ENCODE measurements at regions not wholly inside any gene's neighbourhood (a gene's known extent, or its start where the extent isn't known, plus 50 kb on each side); places are given as distances from the start of the nearest gene placed in this dataset.

DNA sequence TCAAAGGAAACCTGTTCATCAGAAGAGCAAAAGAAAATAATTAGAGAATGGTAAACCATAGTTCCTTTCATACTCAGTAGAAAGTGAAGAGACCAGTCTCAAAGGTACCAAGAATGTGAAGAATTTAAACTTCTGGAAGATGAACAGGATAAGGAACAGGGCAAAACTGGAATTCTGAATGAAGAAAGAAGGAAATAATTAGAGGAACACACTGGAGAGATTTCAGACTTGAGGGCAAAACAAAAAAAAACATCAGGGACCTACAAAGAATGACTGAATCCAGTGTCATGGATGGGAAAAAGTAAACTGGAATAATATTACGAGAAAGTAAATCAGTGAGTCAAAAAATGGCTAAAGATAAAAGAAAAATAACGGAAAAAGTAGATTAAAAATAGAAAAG is 245.6 kb upstream of the NEIL3 start:
- no peak overlapping the region for H3K27ac ChIP-seq (ENCODE audit: low read depth in 1 of 2, low read length in 2 of 2)
- DNase-seq = no peak
- H3K27me3 ChIP-seq (ENCODE audit: control insufficient read depth in 2 of 2, insufficient read depth in 2 of 2, low read length in 2 of 2) = no peaks in the 10 kb centered on the region
- no CpG with 5 or more reads among the region's 2 CpGs for WGBS (ENCODE audit: insufficient coverage)
- H4K20me1 ChIP-seq (ENCODE audit: insufficient read depth, low read length) = no peaks in the 10 kb centered on the region
- H2AFZ ChIP-seq (ENCODE audit: insufficient read depth, low read depth, low read length, poor library complexity, severe bottlenecking) = no peak overlapping the region
- no peak overlapping the region for H3K9ac ChIP-seq (ENCODE audit: insufficient read depth, low read length, poor library complexity, severe bottlenecking)
- Mint-ChIP-seq H3K27ac (no peak overlapping the region), H3K36me3 (no peaks in the 10 kb centered on the region), H3K4me3 (no peak overlapping the region), H3K4me1 (no peaks in the 10 kb centered on the region), H3K9me3 (peaks cover 0 to 5% (median 0%) of the 10 kb centered on the region in 7 donors), H3K27me3 (ENCODE audit: low read depth in 3 of 3) (peaks cover 0 to 2% (median 0%) of the 10 kb centered on the region in 3 donors)
- no peak overlapping the region for H3K4me2 ChIP-seq (replicated peaks; ENCODE audit: extremely low read depth, low read length, poor library complexity, severe bottlenecking)
- no peaks in the 10 kb centered on the region for H3K79me2 ChIP-seq (ENCODE audit: insufficient read depth, low read length)
- TF ChIP-seq, protein P1, sequence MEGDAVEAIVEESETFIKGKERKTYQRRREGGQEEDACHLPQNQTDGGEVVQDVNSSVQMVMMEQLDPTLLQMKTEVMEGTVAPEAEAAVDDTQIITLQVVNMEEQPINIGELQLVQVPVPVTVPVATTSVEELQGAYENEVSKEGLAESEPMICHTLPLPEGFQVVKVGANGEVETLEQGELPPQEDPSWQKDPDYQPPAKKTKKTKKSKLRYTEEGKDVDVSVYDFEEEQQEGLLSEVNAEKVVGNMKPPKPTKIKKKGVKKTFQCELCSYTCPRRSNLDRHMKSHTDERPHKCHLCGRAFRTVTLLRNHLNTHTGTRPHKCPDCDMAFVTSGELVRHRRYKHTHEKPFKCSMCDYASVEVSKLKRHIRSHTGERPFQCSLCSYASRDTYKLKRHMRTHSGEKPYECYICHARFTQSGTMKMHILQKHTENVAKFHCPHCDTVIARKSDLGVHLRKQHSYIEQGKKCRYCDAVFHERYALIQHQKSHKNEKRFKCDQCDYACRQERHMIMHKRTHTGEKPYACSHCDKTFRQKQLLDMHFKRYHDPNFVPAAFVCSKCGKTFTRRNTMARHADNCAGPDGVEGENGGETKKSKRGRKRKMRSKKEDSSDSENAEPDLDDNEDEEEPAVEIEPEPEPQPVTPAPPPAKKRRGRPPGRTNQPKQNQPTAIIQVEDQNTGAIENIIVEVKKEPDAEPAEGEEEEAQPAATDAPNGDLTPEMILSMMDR (IDR thresholded peaks at IDR 0.05) = no peak
- no peaks in the 10 kb centered on the region for H3K36me3 ChIP-seq (replicated peaks in 1 of 2; ENCODE audit: control insufficient read depth in 1 of 2, insufficient read depth in 2 of 2, low read length in 2 of 2)
- intact Hi-C loops (cut with micrococcal nuclease) = no loop called here
- H3K9me3 ChIP-seq (replicated peaks in 1 of 2; ENCODE audit: control insufficient read depth in 1 of 2, insufficient read depth in 1 of 2, low read length in 2 of 2) = no peaks in the 10 kb centered on the region
- no peaks in the 10 kb centered on the region for H3K4me1 ChIP-seq (ENCODE audit: control insufficient read depth in 1 of 2, insufficient read depth in 2 of 2, low read length in 2 of 2)
- no peak overlapping the region for H3K4me3 ChIP-seq (replicated peaks in 1 of 3; ENCODE audit: low read depth in 2 of 3, low read length in 3 of 3)

GRCh38 chr4:177064729-177065394 is 244.8 kb upstream of the NEIL3 start:
- Histone ChIP-seq H3K27me3 (ENCODE audit: control insufficient read depth in 2 of 2, insufficient read depth in 2 of 2, low read length in 2 of 2) (no peaks in the 10 kb centered on the region), H4K20me1 (ENCODE audit: insufficient read depth, low read length) (no peaks in the 10 kb centered on the region), H3K36me3 (replicated peaks in 1 of 2; ENCODE audit: control insufficient read depth in 1 of 2, insufficient read depth in 2 of 2, low read length in 2 of 2) (no peaks in the 10 kb centered on the region), H3K9me3 (replicated peaks in 1 of 2; ENCODE audit: control insufficient read depth in 1 of 2, insufficient read depth in 1 of 2, low read length in 2 of 2) (no peaks in the 10 kb centered on the region), H3K4me1 (ENCODE audit: control insufficient read depth in 1 of 2, insufficient read depth in 2 of 2, low read length in 2 of 2) (no peaks in the 10 kb centered on the region), H3K79me2 (ENCODE audit: insufficient read depth, low read length) (no peaks in the 10 kb centered on the region), H2AFZ (ENCODE audit: insufficient read depth, low read depth, low read length, poor library complexity, severe bottlenecking) (no peak overlapping the region), H3K27ac (ENCODE audit: low read depth in 1 of 2, low read length in 2 of 2) (no peak overlapping the region), H3K9ac (ENCODE audit: insufficient read depth, low read length, poor library complexity, severe bottlenecking) (no peak overlapping the region), H3K4me3 (replicated peaks in 1 of 3; ENCODE audit: low read depth in 2 of 3, low read length in 3 of 3) (no peak overlapping the region), H3K4me2 (replicated peaks; ENCODE audit: extremely low read depth, low read length, poor library complexity, severe bottlenecking) (no peak overlapping the region)
- no peak overlapping the region for H3K4me3 Mint-ChIP-seq
- no peak for DNase-seq
- peaks cover 0 to 5% (median 0%) of the 10 kb centered on the region in 7 donors for H3K9me3 Mint-ChIP-seq
- 57% methylated on average over 2 of the region's 5 CpGs for WGBS (ENCODE audit: insufficient coverage)
- H3K4me1 Mint-ChIP-seq = no peaks in the 10 kb centered on the region
- no peak overlapping the region for H3K27ac Mint-ChIP-seq
- intact Hi-C loops (cut with micrococcal nuclease) = no loop called here
- TF ChIP-seq, protein P1 (IDR thresholded peaks at IDR 0.05) = no peak
- no peaks in the 10 kb centered on the region for H3K36me3 Mint-ChIP-seq
- H3K27me3 Mint-ChIP-seq (ENCODE audit: low read depth in 3 of 3) = peaks cover 0 to 2% (median 0%) of the 10 kb centered on the region in 3 donors

Measured in CD14-positive monocyte (primary cell).